Tibial nerve (tissue), 4 donors: ENCODE measurements at regions not wholly inside any gene's neighbourhood (a gene's known extent, or its start where the extent isn't known, plus 50 kb on each side); places are given as distances from the start of the nearest gene placed in this dataset.

Source experiments
- CTCF ChIP-seq, 5 experiments: fragments of 200-600 bp in 3 of 5; fragments of 450-650 bp in 2 of 5; sonication (generic) in 3 of 5; IDR thresholded peaks; one replicate each; pipeline ENCODE4 v1.5.1; 2016 to 2019; ENCODE audit warnings: antibody characterized with exemption in 5 of 5, mild to moderate bottlenecking in 3 of 5, moderate library complexity in 2 of 5
- EP300 ChIP-seq, 2 donors: sonication (generic); formaldehyde crosslinking; IDR thresholded peaks; one replicate each; pipeline ENCODE4 v1.6.1; 2017; ENCODE audit warnings: antibody characterized with exemption in 2 of 2, mild to moderate bottlenecking in 1 of 2
- POLR2A ChIP-seq, 2 donors: fragments of 450-650 bp; IDR thresholded peaks; one replicate each; pipeline ENCODE4 v1.6.1; 2017; ENCODE audit warnings: antibody characterized with exemption in 2 of 2, mild to moderate bottlenecking in 2 of 2, moderate library complexity in 2 of 2

DNA sequence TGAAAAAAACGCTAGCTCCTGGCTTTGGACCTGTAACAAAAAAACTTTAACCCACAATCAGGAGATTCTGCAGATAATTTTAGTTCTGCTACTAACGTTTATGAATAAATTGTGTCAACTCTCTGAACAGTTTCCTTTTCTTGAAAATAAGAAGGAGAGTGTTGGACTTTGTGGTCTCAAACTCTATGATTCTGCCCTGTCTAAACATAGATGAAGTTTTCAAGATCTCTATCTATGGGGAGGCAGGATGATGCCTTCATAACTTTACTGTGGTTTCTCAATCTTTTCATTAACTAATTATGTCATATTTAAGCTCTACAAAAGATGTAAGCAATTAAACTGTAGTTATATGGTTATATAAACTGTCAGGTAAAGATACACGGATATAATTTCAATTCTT lies 162.0 kb downstream of the REEP3 start:
- TF ChIP-seq EP300 (IDR thresholded peaks at IDR 0.05) (no peak), CTCF (IDR thresholded peaks at IDR 0.05) (no peak), POLR2A (IDR thresholded peaks at IDR 0.05) (no peak)
